Right lobe of liver (tissue), 4 donors: ENCODE measurements at regions not wholly inside any gene's neighbourhood (a gene's known extent, or its start where the extent isn't known, plus 50 kb on each side); places are given as distances from the start of the nearest gene placed in this dataset.

Experiments used
- POLR2A ChIP-seq: fragments of 450-650 bp; IDR thresholded peaks from one replicate; pipeline ENCODE4 v1.6.1; 2017; ENCODE audit warnings: antibody characterized with exemption, mild to moderate bottlenecking
- TF ChIP-seq, protein P1 (sequence below), 4 donors: fragments of 200-600 bp in 3 of 4; fragments of 450-650 bp in 1 of 4; IDR thresholded peaks; one replicate each; pipeline versions ENCODE4 v1.5.1 to v1.8.0; 2016 to 2022; ENCODE audit warnings: antibody characterized with exemption in 4 of 4, mild to moderate bottlenecking in 2 of 4
- donor health status: DM: no; HTN: no; CAD: no.
- donor health status: DM: no; HTN: no; CAD: no.
- donor health status: DM: no; HTN: yes; CAD: no.

DNA sequence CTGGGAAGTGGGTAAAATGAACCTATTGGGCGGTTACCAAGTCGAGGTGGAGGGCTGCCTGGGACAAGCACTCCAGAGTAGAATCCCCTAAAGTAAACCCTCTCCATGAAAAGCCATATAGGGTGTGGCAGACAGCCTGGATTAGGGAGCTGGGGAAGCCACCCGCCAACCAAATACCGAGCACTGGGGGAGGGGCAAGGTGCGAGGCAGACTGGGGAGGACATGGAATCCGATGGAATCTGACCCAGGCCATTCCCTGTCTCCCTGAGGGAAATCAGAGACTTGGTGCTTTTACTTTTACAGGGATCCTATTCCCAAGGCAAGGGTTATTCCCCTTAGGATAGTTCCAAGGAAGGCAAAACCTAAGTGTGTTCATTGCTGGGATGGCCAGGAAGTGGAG lies 130.9 kb upstream of the HSD17B12 start:
- TF ChIP-seq, protein P1, sequence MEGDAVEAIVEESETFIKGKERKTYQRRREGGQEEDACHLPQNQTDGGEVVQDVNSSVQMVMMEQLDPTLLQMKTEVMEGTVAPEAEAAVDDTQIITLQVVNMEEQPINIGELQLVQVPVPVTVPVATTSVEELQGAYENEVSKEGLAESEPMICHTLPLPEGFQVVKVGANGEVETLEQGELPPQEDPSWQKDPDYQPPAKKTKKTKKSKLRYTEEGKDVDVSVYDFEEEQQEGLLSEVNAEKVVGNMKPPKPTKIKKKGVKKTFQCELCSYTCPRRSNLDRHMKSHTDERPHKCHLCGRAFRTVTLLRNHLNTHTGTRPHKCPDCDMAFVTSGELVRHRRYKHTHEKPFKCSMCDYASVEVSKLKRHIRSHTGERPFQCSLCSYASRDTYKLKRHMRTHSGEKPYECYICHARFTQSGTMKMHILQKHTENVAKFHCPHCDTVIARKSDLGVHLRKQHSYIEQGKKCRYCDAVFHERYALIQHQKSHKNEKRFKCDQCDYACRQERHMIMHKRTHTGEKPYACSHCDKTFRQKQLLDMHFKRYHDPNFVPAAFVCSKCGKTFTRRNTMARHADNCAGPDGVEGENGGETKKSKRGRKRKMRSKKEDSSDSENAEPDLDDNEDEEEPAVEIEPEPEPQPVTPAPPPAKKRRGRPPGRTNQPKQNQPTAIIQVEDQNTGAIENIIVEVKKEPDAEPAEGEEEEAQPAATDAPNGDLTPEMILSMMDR (IDR thresholded peaks at IDR 0.05): no peak
- no peak for TF ChIP-seq POLR2A
